ENCODE measurements at regions not wholly inside any gene's neighbourhood (a gene's known extent, or its start where the extent isn't known, plus 50 kb on each side); places are given as distances from the start of the nearest gene placed in this dataset.
"Not testable (repeated sequence)": the region's sequence is repeated elsewhere in the genome, so short reads cannot be mapped to it uniquely, and the experiment has no call there.

GRCh38 chr5:83889971-83890745 is 169.5 kb upstream of the HAPLN1 start:
- no peak for DNase-seq

GRCh38 chr5:83877911-83878706 is 157.5 kb upstream of the HAPLN1 start:
- DNase-seq: no peak

- DNase-seq: no peak
Observed at GRCh38 chr5:83871533-83872395, 151.1 kb upstream of the HAPLN1 start.

GRCh38 chr5:83866181-83866580 is 145.5 kb upstream of the HAPLN1 start:
- DNase-seq: no peak

- no peak for DNase-seq
Observed at GRCh38 chr5:83865579-83865978, 144.9 kb upstream of the HAPLN1 start.

GRCh38 chr5:83864652-83865051 is 144.0 kb upstream of the HAPLN1 start:
- no peak for DNase-seq

- peak; percentile 7 for DNase-seq
Observed at GRCh38 chr5:83857341-83857740, 136.7 kb upstream of the HAPLN1 start.

- DNase-seq: no peak
Observed at GRCh38 chr5:83856881-83857280, 136.2 kb upstream of the HAPLN1 start.

GRCh38 chr5:83850412-83850811 is 129.8 kb upstream of the HAPLN1 start:
- not testable (repeated sequence) for DNase-seq

- DNase-seq: no peak
Observed at GRCh38 chr5:83848941-83849340, 128.3 kb upstream of the HAPLN1 start.

GRCh38 chr5:83846624-83847350 is 126.1 kb upstream of the HAPLN1 start:
- no peak for DNase-seq

- DNase-seq: no peak
Observed at GRCh38 chr5:83844449-83845068, 123.9 kb upstream of the HAPLN1 start.

GRCh38 chr5:83839788-83840187 is 119.1 kb upstream of the HAPLN1 start:
- DNase-seq: no peak

- DNase-seq: no peak
Observed at GRCh38 chr5:83839256-83839655, 118.6 kb upstream of the HAPLN1 start.

GRCh38 chr5:83837265-83837907 is 116.7 kb upstream of the HAPLN1 start:
- DNase-seq: no peak

- DNase-seq: no peak
Observed at GRCh38 chr5:83834306-83834705, 113.7 kb upstream of the HAPLN1 start.

- DNase-seq: no peak
Observed at GRCh38 chr5:83831834-83832233, 111.2 kb upstream of the HAPLN1 start.

- no peak for DNase-seq
Observed at GRCh38 chr5:83827111-83827557, 106.5 kb upstream of the HAPLN1 start.

GRCh38 chr5:83817591-83817990 is 96.9 kb upstream of the HAPLN1 start:
- DNase-seq: no peak

GRCh38 chr5:83815661-83816060 is 95.0 kb upstream of the HAPLN1 start:
- no peak for DNase-seq

- no peak for DNase-seq
Observed at GRCh38 chr5:83810511-83810910, 89.9 kb upstream of the HAPLN1 start.
